IPS DF 19.7 (cell line): ENCODE measurements at regions not wholly inside any gene's neighbourhood (a gene's known extent, or its start where the extent isn't known, plus 50 kb on each side); places are given as distances from the start of the nearest gene placed in this dataset.
"Not testable (repeated sequence)": the region's sequence is repeated elsewhere in the genome, so short reads cannot be mapped to it uniquely, and the experiment has no call there.

ENCODE experiments used
- DNase-seq: peaks from one replicate; pipeline ENCODE4 v3.0.0-alpha.2; 2013; ENCODE audit warnings: low read depth, low spot score

DNA sequence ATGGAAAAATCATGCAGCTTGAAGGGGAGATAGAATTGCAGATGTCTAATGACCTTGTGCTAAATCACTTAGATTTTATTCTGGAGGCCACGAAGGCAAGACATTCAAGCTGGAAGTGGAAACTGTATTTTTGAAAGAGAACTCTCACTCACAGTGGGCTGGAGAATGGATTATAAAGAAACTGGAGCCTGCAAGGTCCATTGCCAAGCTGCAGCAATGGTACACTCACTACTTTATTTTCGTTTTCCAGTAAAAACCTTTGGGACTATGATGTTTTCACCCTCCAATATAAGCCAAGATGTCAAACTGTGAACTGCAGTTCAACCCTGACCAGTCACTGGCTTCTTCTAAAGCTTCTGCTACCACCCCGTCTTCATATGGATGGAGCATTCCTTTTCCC, 62.0 kb downstream of the SKIDA1 start:
- no peak for DNase-seq

DNA sequence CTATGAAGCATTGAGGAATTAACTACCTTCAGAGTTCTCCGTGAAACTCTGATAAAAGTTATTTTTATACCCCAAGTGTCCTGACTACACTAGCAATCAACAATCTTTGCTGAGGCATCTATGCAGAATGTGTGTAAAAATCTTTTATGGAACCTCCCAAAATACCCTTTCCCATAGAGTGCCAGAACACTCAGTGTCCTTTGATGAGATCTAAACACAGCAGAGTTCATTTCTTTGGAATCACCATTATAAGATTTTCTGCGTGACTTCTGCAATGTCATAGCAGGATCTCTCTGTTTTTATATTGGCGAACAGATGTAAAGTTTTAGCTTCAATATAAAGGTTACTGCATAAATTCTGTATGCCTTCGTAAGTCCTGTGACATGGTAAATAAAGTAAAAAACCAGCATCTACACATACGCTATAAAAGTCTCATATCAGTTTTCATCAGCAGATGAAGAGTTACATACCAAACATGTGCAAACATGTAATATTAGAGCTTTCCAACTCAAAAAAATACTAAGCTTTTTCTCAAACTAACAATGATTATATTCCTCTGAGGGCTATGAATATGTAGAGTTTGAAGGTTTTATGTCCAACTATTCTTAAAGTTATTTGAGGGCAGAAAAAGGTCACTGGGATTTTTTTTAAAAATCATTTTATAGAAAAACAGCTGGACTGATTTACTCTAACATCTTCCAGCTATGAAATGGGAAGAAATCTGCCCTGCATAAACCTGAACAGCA, 67.2 kb downstream of the SKIDA1 start:
- DNase-seq, result no peak

DNA sequence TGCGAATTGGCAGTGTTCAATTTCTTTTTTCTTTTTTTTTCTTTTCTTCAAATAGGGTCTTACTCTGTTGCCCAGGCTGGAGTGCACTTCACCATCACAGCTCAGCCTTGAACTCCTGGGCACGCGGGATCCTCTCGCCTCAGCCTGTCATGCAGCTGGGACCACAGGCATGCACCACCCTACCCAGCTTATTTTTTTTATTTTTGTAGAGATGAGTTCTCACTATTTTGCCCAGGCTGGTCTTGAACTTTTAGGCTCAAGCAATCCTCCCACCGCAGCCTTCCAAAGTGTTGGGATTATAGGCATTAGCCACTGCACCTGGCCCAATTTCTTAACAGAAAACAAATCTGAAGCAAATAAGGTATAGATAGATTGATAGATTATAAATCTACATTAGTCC, 69.3 kb downstream of the SKIDA1 start:
- DNase-seq, result no peak

DNA sequence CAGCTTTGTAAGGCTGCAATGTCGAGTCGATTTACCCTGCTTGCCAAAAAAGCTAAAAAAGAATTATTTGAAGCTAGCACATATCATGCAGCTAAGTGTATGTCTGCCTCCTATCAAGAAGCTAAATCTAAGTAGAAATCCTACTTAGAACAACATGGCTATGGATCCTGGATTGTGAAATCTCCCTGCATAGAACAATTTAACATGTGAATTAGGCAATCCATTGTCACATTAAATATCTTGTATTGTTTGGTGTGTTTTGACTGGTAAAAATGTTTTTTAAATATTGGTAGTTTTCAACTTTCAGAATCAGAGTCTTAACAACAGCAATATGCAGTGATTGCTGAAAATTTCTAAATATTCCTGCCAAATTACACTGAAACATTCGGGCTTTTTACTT, 73.3 kb downstream of the SKIDA1 start:
- no peak for DNase-seq

DNA sequence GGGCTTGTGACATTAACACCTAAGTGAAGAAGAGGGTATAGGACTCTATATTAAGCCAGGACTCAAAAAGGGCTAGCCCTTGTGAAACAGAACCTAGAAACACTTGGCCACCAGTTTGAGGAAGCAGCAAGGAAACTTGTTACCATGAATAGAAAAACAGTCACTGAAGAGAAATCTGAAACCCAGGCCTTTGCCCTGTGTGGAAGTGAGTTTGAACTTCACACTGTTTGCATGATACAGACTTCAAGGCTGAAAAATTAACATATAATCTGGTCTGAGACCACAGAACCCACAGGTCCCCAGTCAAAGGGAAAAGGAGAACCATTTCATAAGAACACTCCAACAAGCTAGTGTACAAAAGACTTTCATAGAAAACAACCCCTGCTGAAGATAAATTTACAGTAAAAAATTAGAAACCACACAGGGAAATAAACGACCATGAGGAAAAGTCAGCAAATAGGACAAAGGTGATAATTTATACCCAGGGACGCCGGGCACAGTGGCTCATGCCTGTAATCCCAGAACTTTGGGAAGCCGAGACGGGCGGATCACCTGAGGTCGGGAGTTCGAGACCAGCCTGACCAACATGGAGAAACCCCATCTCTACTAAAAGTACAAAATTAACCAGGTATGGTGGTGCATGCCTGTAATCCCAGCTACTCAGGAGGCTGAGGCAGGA, 76.1 kb downstream of the SKIDA1 start:
- no peak for DNase-seq

DNA sequence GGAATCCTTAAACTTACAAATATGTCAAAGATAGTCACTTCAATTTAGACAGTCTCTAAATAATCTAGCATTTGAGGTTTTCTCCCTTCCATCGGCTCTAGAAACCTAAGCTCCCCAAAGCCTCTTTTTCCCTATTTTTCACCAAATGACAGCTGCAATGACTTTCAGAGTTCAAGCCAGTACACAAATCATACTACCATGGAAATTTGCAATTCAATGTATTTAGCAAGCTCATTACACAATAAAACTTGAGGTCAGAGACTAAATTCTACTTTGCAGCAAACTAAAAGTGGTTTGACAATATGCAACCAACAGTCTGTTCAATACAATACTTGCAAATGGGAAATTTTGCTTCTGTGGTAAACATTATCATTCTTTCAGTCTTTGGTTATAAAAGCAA, 80.3 kb downstream of the SKIDA1 start:
- no peak for DNase-seq

DNA sequence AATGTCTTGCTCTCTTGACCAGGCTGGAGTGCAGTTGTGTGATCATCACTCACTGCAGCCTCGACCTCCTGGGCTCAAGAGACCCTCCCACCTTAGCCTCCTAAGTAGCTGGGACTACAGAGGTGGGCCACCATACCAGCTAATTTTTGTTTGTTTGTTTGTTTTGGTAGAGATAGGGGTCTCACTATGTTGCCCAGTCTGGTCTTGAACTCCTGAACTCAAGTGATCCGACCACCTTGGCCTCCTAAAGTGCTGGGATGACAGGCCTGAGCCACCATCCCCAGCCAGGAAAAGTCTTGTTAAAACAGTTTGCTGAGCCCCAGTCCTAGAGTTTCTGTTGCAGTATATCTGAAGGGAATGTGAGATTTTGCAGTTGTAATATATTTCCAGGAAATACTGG, 83.9 kb downstream of the SKIDA1 start:
- DNase-seq, result no peak

DNA sequence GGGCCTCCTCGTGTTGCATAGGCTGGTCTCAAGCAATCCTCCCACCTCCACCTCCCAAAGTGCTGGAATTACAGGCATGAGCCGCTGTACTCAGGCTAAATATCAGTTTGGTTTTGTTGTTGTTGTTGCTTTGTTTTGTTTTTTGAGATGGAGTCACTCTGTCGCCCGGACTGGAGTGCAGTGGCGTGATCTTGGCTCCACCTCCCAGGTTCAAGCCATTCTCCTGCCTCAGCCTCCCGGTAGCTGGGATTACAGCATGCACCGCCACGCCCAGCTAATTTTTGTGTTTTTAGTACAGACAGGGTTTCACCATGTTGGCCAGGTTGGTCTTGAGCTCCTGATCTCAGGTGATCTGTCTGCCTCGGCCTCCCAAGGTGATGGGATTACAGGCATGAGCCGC, 86.6 kb downstream of the SKIDA1 start:
- DNase-seq, result not testable (repeated sequence)

DNA sequence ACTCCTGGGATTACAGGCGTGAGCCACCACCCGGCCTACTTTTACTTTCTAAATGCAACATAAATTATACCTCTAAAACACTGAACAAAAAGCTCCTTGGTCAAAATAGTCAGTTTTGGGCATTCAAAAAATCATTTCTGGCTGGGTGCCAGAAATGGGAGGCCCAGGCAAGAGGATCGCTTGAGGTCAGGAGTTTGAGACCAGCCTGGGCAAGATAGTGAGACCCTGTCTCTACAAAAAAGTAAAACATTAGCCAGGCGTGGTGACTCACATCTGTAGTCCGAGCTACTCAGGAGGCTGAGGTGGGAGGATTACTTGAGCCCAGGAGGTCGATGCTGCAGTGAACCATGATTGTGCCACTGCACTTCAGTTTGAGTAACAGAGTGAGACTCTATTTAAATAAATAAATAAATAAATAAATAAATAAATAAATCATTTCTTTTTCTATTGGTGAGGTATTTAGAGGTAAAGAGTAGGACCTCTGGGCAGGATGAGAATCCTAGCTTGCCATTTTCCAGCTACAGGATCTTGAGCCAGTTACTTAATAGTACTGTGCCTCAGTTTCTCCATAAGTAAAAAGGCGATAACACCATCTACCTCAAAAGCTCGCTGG, 87.6 kb downstream of the SKIDA1 start:
- no peak for DNase-seq

DNA sequence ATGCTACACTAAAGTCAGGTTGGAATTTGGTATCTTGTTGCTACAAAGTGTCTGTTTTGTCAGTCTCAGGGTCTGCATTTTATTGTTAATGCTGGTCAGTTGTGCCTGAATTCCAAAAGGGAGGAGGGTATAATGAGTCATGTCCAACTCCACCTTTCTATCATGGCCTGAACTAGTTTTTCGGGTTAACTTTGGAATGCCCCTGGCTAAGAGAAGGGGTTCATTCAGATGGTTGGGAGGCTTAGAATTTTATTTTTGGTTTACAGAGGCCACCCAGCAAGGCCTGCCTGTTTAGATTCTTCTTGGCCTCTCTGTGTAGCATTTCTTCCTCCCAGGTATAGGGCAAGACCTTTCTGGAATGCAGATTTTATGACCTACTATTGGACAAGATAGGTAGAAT, 93.2 kb downstream of the SKIDA1 start:
- DNase-seq, result no peak

DNA sequence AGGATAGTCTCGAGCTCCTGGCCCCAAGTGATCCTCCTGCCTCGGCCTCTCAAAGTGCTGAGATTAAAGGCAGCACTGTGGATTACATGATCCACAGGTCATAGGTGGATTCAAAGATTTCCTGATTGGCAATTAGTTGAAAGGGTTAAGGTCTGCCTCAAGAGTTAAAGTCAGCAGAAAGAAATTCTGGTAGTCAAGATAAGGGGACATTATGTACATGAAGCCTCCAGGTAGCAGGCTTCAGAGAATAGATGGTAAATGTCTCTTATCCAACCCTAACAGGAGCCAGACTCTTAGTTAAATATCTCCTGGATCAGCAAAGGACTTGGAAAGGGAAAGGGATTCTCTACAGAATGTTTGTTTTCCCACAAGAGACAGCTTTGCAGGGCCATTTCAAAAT, 93.7 kb downstream of the SKIDA1 start:
- no peak for DNase-seq

DNA sequence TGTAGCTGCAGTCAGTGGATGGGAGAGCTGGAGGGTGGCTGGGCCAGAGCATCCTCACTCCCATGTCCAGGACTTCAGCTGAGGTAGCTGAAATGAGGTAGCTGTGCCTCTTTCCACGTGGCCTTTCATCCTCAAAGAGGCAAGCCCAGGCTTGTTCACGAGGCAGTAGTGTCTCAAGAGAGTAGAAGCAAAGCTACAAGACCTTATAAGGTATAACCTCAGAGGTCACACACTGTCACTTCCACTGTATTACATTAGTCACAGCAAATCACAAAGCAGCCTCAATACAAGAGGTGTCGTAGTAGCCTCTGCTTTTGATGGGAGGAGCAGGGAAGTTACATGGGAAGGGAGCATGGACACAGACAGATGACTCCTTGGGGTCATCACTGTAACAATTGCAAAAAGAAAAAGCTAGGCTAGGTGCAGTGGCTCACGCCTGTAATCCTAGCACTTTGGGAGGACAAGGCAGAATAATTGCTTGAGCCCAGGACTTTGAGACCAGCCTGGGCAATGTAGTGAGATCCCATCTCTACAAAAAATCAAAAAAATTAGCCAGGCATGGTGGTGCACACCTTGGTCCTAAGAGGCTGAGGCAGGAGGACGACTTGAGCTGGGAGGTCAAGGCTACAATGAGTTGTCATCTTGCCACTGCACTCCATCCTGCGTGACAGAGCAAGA, 97.5 kb downstream of the SKIDA1 start:
- DNase-seq, result no peak

DNA sequence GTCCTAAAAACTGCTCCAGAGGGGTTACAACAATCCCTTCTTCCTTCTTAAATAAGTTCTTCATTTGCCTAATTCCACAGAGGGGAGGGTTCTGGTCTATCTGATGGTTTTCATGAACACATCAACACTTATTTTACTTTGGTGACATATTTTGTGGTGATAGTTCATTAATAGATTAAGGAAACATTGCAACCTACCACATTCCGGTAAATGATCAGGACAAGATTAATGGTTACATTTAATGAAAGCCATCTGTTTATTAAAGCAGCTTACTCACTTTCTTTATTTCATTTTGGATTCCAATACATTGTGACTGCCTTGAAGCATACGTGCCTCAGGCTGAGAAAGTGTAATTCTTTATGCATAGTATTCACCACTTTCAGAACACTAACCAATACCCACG, 101.0 kb downstream of the SKIDA1 start:
- DNase-seq, result no peak

DNA sequence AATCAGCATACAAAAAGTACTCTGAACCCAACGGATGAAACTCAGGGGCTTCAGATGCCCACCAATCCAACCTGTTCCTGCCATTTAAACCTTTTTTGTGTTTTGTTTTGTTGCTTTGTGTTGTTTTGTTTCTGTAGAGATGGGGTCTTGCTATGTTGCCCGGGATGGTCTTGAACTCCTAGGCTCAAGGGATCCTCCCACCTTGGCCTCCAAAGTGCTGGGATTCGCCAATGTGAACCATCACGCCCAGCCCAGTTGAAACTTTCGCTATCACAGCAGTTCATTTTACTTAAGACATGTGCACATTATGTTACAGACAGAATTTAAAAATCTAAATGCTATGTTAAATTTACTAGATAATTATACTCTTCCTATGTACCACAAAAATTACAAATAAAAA, 101.6 kb downstream of the SKIDA1 start:
- DNase-seq, result no peak

DNA sequence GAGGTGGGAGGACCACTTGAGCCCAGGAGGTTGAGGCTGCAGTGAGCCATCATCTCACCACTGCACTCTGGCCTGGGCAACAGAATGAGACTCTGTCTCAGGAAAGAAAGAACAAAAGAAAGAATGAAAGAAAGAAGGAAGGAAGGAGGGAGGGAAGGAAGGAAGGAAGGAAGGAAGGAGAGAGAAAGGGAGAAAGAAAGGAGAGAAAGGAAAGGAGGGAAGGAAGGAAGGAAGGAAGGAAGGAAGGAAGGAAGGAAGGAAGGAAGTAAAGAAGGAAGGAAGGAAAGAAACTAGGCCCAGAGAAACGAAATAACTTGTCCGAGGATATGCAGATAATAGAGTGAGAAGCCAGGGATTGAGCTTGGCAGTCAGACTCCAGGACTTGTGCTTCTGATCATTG, 102.1 kb downstream of the SKIDA1 start:
- no peak for DNase-seq

DNA sequence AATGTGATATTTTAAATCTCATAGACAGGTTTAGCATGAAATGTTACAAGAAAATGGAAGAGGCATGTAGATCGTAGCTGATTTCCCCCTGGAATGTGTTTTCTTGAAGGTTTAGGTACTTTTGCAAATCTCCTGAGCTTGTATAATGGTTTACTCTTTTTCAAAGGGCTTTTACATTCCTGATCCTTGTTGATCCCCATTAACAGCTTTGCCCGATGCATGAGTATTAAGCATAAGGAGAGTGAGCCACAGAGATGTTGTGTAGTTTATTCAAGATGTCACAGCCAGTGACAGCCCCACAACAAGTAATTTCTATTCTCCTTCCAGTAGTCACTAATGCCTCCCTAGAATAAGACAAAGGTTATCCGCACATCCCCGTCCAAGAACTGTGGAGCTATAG, 103.7 kb downstream of the SKIDA1 start:
- no peak for DNase-seq

DNA sequence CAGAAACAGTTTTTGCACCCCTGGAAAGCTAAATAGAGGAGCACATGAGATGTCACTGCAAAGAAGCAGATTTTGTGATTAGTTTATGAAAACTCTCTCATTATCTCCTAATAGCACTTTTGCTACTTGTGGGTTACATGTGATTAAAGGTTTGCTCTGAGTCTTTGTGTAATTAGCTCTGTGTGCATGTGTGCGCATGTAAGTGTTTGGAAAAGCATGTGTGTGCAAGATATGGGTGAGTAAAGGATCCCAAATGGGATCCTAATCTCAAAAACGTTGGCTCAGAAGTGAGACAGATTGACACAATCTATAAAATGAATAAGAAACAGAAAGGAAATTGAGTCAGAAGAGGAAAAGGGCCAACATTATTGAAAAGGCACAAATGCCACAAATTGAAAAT, 104.5 kb downstream of the SKIDA1 start:
- DNase-seq, result no peak

DNA sequence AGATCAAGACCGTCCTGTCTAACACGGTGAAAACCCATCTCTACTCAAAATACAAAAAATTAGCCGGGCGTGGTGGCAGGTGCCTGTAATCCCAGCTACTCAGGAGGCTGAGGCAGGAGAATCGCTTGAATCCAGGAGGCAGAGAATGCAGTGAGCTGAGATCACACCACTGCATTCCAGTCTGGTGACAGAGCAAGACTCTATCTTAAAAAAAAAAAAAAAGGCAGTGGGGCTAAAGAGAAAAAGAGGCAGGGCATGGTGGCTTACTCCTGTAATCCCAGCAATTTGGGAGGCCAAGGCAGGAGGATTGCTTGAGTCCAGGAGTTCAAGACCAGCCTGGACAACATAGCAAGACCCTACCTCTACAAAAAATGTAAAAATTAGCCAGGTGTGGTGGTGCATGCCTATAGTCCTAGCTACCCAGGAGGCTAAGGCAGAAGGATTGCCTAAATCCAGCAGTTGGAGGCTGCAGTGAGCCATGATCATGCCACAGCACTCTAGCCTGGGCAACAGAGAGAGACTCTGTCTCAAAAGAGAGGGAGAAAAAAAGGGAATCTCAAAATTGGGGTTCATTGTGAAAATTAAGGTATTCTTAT, 106.4 kb downstream of the SKIDA1 start:
- not testable (repeated sequence) for DNase-seq

DNA sequence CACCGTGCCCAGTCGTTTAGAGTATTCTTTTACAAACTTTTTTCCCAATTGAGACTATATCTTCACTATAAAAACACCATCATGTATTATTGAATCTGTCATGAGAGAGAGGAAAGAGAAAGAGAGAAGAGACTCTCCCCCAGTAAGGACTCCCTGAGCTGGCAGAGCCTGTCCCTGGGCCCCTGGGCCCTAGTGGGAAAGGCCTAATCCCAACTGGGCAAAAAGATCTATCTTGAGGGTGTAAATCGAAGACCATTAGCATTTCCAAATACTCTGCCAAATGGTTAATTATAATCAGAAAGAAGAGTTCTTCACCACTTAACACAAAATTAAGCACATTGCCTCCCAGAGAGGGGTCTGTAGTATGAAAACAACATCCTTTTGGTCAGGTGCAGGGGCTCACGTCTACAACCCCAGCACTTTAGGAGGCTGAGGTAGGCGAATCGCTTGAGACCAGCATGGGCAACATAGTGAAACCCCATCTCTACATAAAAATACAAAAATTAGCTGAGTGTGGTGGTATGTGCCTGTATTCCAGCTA, 108.2 kb downstream of the SKIDA1 start:
- DNase-seq, result no peak

DNA sequence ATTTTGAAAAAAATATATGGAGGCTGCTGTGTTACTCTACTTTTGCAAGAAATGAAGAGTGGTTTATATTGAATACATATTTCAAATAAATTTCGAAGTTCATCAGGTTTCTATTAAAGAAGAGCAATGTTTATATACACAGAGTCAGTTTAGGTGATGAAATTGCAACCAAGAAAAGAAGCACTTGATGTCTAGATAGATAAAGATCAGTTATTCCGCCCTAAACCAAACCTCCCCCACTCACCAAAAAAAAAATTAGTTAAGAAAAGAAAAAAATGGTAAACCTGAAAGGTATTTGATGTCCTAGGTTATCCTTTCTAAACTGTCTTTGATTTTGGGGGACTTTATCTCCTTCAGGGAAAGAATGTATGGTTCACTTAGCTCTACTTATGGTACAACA, 111.8 kb downstream of the SKIDA1 start:
- no peak for DNase-seq

DNA sequence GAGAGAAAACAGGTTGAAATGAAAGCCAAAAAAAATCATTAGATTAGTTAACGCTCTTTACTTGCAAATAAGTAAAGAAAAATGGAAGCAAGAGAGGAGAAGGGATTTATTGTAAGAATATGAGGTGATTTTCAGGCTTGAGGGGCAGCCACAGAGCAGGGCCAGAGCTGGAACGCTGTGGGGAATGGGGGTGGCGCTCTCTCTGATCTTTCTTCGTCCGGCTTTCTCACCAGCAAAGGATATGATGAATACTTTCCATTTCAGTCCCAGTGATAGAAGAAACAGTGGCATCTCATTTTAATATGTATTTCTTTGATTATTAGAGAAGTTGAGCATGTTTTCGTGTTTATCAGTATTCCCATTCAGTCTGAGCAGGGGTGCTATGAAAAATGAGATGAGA, 112.2 kb downstream of the SKIDA1 start:
- DNase-seq, result no peak
